ENCODE measurements at regions not wholly inside any gene's neighbourhood (a gene's known extent, or its start where the extent isn't known, plus 50 kb on each side); places are given as distances from the start of the nearest gene placed in this dataset.

GRCh38 chr13:34422956-34423355, 519.1 kb upstream of the NBEA start:
- DNase-seq: no peak

GRCh38 chr13:34425327-34425949, 516.6 kb upstream of the NBEA start:
- no peak for DNase-seq

GRCh38 chr13:34428911-34429310, 513.2 kb upstream of the NBEA start:
- DNase-seq: no peak

GRCh38 chr13:34430294-34430693, 511.8 kb upstream of the NBEA start:
- no peak for DNase-seq

GRCh38 chr13:34431827-34432581, 510.1 kb upstream of the NBEA start:
- no peak for DNase-seq

- no peak for DNase-seq
These were observed 506.7 kb upstream of the NBEA start for GRCh38 chr13:34435338-34435737.

GRCh38 chr13:34437873-34438272, 504.2 kb upstream of the NBEA start:
- no peak for DNase-seq

GRCh38 chr13:34452831-34453230, 489.2 kb upstream of the NBEA start:
- DNase-seq: no peak

GRCh38 chr13:34458756-34459715, 483.0 kb upstream of the NBEA start:
- no peak for DNase-seq

GRCh38 chr13:34459856-34460255, 482.2 kb upstream of the NBEA start:
- no peak for DNase-seq

- no peak for DNase-seq
These were observed 479.2 kb upstream of the NBEA start for GRCh38 chr13:34462843-34463242.

- DNase-seq: no peak
These were observed 478.1 kb upstream of the NBEA start for GRCh38 chr13:34464011-34464410.

GRCh38 chr13:34465423-34465922, 476.6 kb upstream of the NBEA start:
- DNase-seq: no peak

- DNase-seq: no peak
These were observed 475.8 kb upstream of the NBEA start for GRCh38 chr13:34466301-34466700.

GRCh38 chr13:34467450-34468083, 474.5 kb upstream of the NBEA start:
- no peak for DNase-seq

GRCh38 chr13:34469196-34469986, 472.7 kb upstream of the NBEA start:
- no peak for DNase-seq

GRCh38 chr13:34474187-34474868, 467.7 kb upstream of the NBEA start:
- DNase-seq: no peak

GRCh38 chr13:34478376-34478775, 463.7 kb upstream of the NBEA start:
- no peak for DNase-seq

GRCh38 chr13:34502011-34502410, 440.1 kb upstream of the NBEA start:
- no peak for DNase-seq

GRCh38 chr13:34502621-34503020, 439.4 kb upstream of the NBEA start:
- no peak for DNase-seq

GRCh38 chr13:34506796-34507195, 435.3 kb upstream of the NBEA start:
- no peak for DNase-seq

All from stimulated activated CD4-positive, alpha-beta T cell treated with anti-CD3 and anti-CD28 coated beads, Interleukin-15, amount 100 ng/mL, for 24 hours (primary cell).